Type B pancreatic cell (in vitro differentiated cells): ENCODE measurements at regions not wholly inside any gene's neighbourhood (a gene's known extent, or its start where the extent isn't known, plus 50 kb on each side); places are given as distances from the start of the nearest gene placed in this dataset.

Source experiments
- DNase-seq: peaks from one replicate; pipeline ENCODE4 v3.0.0; 2021; ENCODE audit warnings: mixed read lengths; ENCODE audit not compliant: unreplicated experiment; ENCODE audit errors: extremely low spot score
- H3K27ac Mint-ChIP-seq: 2 replicates; pipeline ENCODE4 v1.8.0; 2021; ENCODE audit warnings: mild to moderate bottlenecking, mixed read lengths
- H3K27me3 Mint-ChIP-seq: 2 replicates; pipeline ENCODE4 v1.8.0; 2021; ENCODE audit warnings: mixed read lengths
- H3K36me3 Mint-ChIP-seq: 2 replicates; pipeline ENCODE4 v1.8.0; 2021; ENCODE audit warnings: mixed read lengths
- H3K4me1 Mint-ChIP-seq: one replicate; pipeline ENCODE4 v1.8.0; 2021; ENCODE audit warnings: mixed read lengths; ENCODE audit not compliant: unreplicated experiment
- H3K4me3 Mint-ChIP-seq: 2 replicates; pipeline ENCODE4 v1.8.0; 2021; ENCODE audit warnings: mild to moderate bottlenecking, mixed read lengths
- H3K9me3 Mint-ChIP-seq: 2 replicates; pipeline ENCODE4 v1.8.0; 2021; ENCODE audit warnings: mixed read lengths
- TF ChIP-seq, protein P1 (sequence below): fragments of 200-600 bp; sonication (generic); conservative IDR thresholded peaks from 2 replicates; pipeline ENCODE4 v1.5.0; 2021; ENCODE audit warnings: antibody characterized with exemption, mild to moderate bottlenecking

DNA sequence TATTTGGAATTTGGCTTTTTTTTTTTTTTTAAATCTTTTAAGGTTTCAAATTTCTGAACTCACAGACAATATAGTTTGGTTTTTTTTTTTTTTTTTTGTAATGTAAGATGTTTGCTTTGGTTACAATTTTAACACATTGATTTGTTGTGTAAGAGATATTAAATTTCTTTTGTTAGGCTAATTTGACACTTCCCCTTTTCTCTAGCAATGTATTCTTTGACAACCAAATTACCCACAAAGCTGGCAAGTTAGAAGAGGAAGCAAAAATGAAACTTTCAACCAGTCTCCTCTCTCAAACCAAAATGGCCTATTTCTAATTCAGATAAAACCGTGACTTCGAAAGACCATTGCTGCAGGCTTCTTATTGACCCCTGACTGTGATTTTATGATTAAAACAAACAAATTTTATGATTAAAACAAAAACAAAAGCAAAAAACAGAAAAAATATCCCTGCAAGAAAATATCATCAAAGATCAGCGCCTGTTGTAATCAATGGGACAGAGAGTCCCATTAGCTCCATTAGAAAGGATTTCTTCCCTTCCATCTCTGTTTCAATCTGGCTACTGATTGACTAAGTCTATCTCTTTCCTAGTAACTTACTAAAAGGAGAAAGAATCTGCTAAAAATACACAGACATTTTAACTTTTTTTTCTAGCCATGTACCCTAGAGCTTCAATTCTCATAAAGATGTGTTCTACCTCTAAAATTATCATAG, 489.2 kb downstream of the MDFIC start:
- TF ChIP-seq, protein P1, sequence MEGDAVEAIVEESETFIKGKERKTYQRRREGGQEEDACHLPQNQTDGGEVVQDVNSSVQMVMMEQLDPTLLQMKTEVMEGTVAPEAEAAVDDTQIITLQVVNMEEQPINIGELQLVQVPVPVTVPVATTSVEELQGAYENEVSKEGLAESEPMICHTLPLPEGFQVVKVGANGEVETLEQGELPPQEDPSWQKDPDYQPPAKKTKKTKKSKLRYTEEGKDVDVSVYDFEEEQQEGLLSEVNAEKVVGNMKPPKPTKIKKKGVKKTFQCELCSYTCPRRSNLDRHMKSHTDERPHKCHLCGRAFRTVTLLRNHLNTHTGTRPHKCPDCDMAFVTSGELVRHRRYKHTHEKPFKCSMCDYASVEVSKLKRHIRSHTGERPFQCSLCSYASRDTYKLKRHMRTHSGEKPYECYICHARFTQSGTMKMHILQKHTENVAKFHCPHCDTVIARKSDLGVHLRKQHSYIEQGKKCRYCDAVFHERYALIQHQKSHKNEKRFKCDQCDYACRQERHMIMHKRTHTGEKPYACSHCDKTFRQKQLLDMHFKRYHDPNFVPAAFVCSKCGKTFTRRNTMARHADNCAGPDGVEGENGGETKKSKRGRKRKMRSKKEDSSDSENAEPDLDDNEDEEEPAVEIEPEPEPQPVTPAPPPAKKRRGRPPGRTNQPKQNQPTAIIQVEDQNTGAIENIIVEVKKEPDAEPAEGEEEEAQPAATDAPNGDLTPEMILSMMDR, result no peak
- peaks cover 3% of the 10 kb centered on the region for H3K9me3 Mint-ChIP-seq
- H3K4me1 Mint-ChIP-seq, result no peaks in the 10 kb centered on the region
- DNase-seq, result no peak
- H3K27me3 Mint-ChIP-seq, result no peaks in the 10 kb centered on the region
- no peaks in the 10 kb centered on the region for H3K36me3 Mint-ChIP-seq
- no peak overlapping the region for H3K4me3 Mint-ChIP-seq
- no peak overlapping the region for H3K27ac Mint-ChIP-seq

- Mint-ChIP-seq H3K4me3 (no peak overlapping the region), H3K27me3 (no peaks in the 10 kb centered on the region), H3K27ac (no peak overlapping the region), H3K36me3 (no peaks in the 10 kb centered on the region), H3K9me3 (peaks cover 3% of the 10 kb centered on the region), H3K4me1 (no peaks in the 10 kb centered on the region)
- DNase-seq, result no peak
- TF ChIP-seq, protein P1, result no peak
Observed at GRCh38 chr7:115410434-115410820, 488.5 kb downstream of the MDFIC start.

GRCh38 chr7:115409682-115410433, 488.0 kb downstream of the MDFIC start:
- peaks cover 3% of the 10 kb centered on the region for H3K9me3 Mint-ChIP-seq
- no peaks in the 10 kb centered on the region for H3K36me3 Mint-ChIP-seq
- H3K4me3 Mint-ChIP-seq, result no peak overlapping the region
- TF ChIP-seq, protein P1, result no peak
- no peak overlapping the region for H3K27ac Mint-ChIP-seq
- no peak for DNase-seq
- H3K4me1 Mint-ChIP-seq, result no peaks in the 10 kb centered on the region
- H3K27me3 Mint-ChIP-seq, result no peaks in the 10 kb centered on the region

DNA sequence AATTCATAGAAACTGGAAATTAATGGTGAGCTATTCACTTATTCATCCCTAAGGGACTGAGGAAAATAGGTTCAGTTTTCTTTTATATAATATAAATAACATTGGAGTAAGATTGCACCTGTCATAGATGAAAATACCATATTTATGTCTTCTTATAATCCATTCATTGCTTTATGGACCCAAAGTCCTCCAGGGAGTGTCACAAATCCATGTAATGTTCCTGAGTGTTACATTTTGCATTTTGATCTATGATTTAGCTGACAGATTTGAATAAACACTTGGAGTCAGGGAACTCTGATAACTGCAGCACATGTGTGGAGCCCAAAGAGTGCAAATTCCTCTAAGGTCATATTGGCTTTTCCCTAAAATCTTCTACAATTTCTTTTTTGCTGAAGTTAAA, 484.3 kb downstream of the MDFIC start:
- no peak overlapping the region for H3K4me3 Mint-ChIP-seq
- peaks cover 14% of the 10 kb centered on the region for H3K9me3 Mint-ChIP-seq
- H3K27me3 Mint-ChIP-seq, result no peaks in the 10 kb centered on the region
- H3K4me1 Mint-ChIP-seq, result no peaks in the 10 kb centered on the region
- DNase-seq, result no peak
- no peak overlapping the region for H3K27ac Mint-ChIP-seq
- TF ChIP-seq, protein P1, result no peak
- peaks cover 3% of the 10 kb centered on the region for H3K36me3 Mint-ChIP-seq

GRCh38 chr7:115387137-115387536, 465.2 kb downstream of the MDFIC start:
- DNase-seq, result no peak
- Mint-ChIP-seq H3K27me3 (no peaks in the 10 kb centered on the region), H3K9me3 (no peaks in the 10 kb centered on the region), H3K4me1 (peaks cover 6% of the 10 kb centered on the region), H3K27ac (no peak overlapping the region), H3K36me3 (no peaks in the 10 kb centered on the region), H3K4me3 (no peak overlapping the region)
- TF ChIP-seq, protein P1, result no peak
